Peyer's patch (tissue), 4 donors: ENCODE measurements at regions not wholly inside any gene's neighbourhood (a gene's known extent, or its start where the extent isn't known, plus 50 kb on each side); places are given as distances from the start of the nearest gene placed in this dataset.

Experiments used
- DNase-seq, 3 donors: peaks; one replicate each; pipeline ENCODE4 v3.0.0-alpha.2; 2017 to 2019
- H3K27ac ChIP-seq, 4 donors: fragments of 200-600 bp; sonication (generic); one replicate each; pipeline ENCODE4 v1.5.1; 2016 to 2019
- H3K27me3 ChIP-seq, 2 donors: fragments of 200-600 bp; sonication (generic); one replicate each; pipeline ENCODE4 v1.5.1; 2019
- H3K36me3 ChIP-seq, 3 donors: fragments of 200-600 bp; sonication (generic); one replicate each; pipeline ENCODE4 v1.5.1; 2016 to 2019
- H3K4me1 ChIP-seq, 4 donors: fragments of 200-600 bp; sonication (generic); one replicate each; pipeline ENCODE4 v1.5.1; 2016 to 2019
- H3K4me3 ChIP-seq, 4 donors: fragments of 200-600 bp; sonication (generic); 1 replicate in 3 of 4; 2 replicates in 1 of 4; pipeline ENCODE4 v1.5.1; 2016 to 2019; ENCODE audit warnings: mild to moderate bottlenecking in 1 of 4
- H3K9me3 ChIP-seq, 4 donors: fragments of 200-600 bp; sonication (generic); one replicate each; pipeline ENCODE4 v1.5.1; 2016 to 2019; ENCODE audit warnings: mild to moderate bottlenecking in 1 of 4
- POLR2A ChIP-seq, 2 donors: fragments of 450-650 bp; IDR thresholded peaks; one replicate each; pipeline ENCODE4 v1.5.1; 2017; ENCODE audit warnings: antibody characterized with exemption in 2 of 2, mild to moderate bottlenecking in 2 of 2, moderate library complexity in 2 of 2
- TF ChIP-seq, protein P1 (sequence below), 6 experiments: fragments of 450-650 bp in 4 of 6; fragments of 200-600 bp in 2 of 6; sonication (generic) in 1 of 6; IDR thresholded peaks; one replicate each; pipeline ENCODE4 v1.5.1; 2017 to 2019; ENCODE audit warnings: antibody characterized with exemption in 6 of 6, mild to moderate bottlenecking in 3 of 6, moderate library complexity in 1 of 6

DNA sequence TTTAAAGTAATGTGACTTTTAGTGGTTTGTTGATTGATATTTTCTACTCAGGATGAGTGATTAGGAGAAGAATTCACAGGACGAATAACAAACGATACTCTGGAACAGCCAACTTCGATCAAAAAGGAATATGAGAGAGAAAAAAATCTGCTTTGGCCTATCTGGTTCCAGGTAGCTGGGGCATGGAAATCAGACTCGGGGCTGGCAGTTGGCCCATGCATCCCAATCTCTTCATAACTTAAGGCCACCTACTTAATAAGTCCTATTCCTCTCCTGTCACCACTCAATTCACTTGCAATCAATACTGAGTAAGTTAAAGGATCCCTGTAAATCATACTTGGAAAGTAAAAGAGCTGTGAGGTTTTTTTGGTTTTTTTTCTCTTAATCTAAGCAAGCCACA, 1116.2 kb downstream of the SORCS3 start:
- DNase-seq: no peak

DNA sequence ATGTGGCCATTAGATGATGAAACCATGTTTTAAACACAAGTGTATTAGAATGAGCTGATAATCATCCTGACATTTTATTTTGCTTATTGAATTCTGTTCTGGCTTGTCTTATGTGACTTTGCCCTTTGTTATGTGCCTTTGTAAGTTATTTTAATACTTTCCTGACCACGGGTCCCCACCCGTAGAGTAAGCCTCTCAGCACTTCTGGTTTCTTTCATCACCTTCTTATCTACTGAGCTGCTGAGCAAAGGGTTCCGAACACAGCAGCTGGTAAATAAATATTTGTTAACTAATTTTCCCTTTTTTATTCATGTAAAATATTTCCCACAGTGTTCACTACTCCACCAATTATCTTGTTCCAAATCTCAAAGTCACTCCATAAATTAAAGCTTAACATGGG, 1115.3 kb downstream of the SORCS3 start:
- Histone ChIP-seq H3K4me3 (no peak overlapping the region), H3K4me1 (no peaks in the 10 kb centered on the region), H3K27ac (no peak overlapping the region), H3K36me3 (no peaks in the 10 kb centered on the region), H3K27me3 (no peaks in the 10 kb centered on the region), H3K9me3 (no peaks in the 10 kb centered on the region)
- no peak for DNase-seq
- TF ChIP-seq, protein P1, sequence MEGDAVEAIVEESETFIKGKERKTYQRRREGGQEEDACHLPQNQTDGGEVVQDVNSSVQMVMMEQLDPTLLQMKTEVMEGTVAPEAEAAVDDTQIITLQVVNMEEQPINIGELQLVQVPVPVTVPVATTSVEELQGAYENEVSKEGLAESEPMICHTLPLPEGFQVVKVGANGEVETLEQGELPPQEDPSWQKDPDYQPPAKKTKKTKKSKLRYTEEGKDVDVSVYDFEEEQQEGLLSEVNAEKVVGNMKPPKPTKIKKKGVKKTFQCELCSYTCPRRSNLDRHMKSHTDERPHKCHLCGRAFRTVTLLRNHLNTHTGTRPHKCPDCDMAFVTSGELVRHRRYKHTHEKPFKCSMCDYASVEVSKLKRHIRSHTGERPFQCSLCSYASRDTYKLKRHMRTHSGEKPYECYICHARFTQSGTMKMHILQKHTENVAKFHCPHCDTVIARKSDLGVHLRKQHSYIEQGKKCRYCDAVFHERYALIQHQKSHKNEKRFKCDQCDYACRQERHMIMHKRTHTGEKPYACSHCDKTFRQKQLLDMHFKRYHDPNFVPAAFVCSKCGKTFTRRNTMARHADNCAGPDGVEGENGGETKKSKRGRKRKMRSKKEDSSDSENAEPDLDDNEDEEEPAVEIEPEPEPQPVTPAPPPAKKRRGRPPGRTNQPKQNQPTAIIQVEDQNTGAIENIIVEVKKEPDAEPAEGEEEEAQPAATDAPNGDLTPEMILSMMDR (IDR thresholded peaks at IDR 0.05): no peak
- TF ChIP-seq POLR2A (IDR thresholded peaks at IDR 0.05): no peak

More for the DNA sequence above, 1116.2 kb downstream of the SORCS3 start:
- Histone ChIP-seq H3K36me3 (no peaks in the 10 kb centered on the region), H3K4me3 (no peak overlapping the region), H3K4me1 (no peaks in the 10 kb centered on the region), H3K27me3 (no peaks in the 10 kb centered on the region), H3K9me3 (no peaks in the 10 kb centered on the region), H3K27ac (no peak overlapping the region)
- TF ChIP-seq, protein P1 (IDR thresholded peaks at IDR 0.05): no peak
- TF ChIP-seq POLR2A (IDR thresholded peaks at IDR 0.05): no peak

DNA sequence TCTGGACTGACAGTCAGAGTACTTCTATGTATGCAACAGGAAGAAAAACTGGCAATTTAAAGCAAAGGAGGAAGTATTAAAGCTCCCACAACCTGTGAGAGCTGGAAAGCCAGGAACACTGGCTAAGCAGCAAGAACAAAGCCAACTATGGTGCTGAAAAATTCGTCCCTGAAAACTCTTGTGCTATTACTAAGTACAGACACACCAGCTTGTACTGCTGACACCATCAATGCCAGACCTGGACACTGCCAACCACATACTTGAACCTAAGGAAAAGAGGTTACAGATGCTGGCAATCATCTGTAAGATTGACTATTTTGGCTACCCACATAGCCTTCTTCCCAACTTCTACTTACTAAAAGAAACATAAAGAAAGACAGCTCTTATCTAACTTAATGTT, 1110.6 kb downstream of the SORCS3 start:
- Histone ChIP-seq H3K27me3 (no peaks in the 10 kb centered on the region), H3K9me3 (no peaks in the 10 kb centered on the region), H3K36me3 (no peaks in the 10 kb centered on the region), H3K27ac (no peak overlapping the region), H3K4me3 (no peak overlapping the region), H3K4me1 (no peaks in the 10 kb centered on the region)
- TF ChIP-seq, protein P1 (IDR thresholded peaks at IDR 0.05): no peak
- TF ChIP-seq POLR2A (IDR thresholded peaks at IDR 0.05): no peak
- DNase-seq: no peak

DNA sequence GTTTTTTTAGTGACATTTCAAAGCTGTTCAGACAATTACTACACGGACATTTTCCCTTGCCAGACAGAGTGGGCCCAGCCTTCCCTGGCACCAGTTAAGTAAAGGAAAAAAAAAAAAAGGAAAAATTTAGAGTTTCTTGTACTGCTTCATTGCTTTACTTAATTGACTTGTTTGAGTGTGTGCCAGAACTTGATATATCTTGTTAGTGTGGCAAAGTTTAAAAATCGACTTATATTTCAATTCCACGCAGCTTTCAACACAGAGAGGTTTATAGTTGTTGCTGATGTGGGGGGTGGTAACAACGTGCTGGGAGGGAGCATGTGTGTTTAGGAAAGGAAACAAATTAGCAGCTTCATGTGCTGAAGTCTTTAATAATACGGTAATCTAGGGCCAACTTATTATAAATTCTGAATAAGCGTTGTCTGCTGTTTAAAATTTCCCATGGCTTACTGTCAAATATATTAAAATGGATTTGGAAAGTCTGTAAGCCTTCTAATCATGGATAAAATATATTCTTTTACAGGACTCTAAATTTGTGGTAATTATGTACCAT, 1104.6 kb downstream of the SORCS3 start:
- TF ChIP-seq, protein P1 (IDR thresholded peaks at IDR 0.05): no peak
- no peak for TF ChIP-seq POLR2A (IDR thresholded peaks at IDR 0.05)
- Histone ChIP-seq H3K4me3 (no peak overlapping the region), H3K27ac (no peak overlapping the region), H3K27me3 (no peaks in the 10 kb centered on the region), H3K36me3 (no peaks in the 10 kb centered on the region), H3K9me3 (no peaks in the 10 kb centered on the region), H3K4me1 (no peaks in the 10 kb centered on the region)
- no peak for DNase-seq

DNA sequence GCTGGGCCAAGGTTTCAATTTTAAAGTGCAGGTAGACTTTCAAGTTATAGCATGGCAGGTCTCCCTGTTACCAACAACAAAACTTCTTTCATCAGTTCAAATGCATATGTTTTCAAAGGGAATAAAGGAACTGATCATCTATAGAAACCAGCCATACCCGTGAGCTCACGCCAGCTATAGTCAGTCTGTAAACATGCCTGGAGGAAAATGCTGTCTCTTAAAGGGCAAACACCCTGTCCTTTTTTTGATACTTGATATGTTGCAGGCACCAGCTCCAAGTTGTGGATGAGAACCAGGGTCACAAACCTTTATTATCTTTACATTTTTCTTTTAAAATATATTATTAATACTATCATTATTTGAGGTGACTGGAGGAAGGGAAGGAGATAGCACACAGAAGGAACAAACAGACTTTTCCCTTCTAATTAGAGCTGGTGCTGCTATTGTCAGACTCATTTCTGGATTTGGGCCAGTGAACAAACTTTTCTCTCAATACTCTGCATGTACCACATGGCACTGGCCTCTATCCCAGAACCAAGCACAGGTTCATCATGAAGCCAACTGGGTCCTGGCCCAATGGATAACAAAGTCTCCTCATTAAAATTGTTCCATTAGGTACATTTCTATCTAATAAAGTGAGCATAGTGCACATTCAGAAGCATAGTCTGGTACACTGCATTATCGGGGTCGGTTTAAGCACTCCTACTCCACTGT, 1102.4 kb downstream of the SORCS3 start:
- Histone ChIP-seq H3K4me1 (no peaks in the 10 kb centered on the region), H3K27me3 (no peaks in the 10 kb centered on the region), H3K27ac (no peak overlapping the region), H3K9me3 (no peaks in the 10 kb centered on the region), H3K36me3 (no peaks in the 10 kb centered on the region), H3K4me3 (no peak overlapping the region)
- no peak for DNase-seq
- TF ChIP-seq, protein P1 (IDR thresholded peaks at IDR 0.05): no peak
- no peak for TF ChIP-seq POLR2A (IDR thresholded peaks at IDR 0.05)
